Mesothelial cell of epicardium (in vitro differentiated cells): ENCODE measurements at regions not wholly inside any gene's neighbourhood (a gene's known extent, or its start where the extent isn't known, plus 50 kb on each side); places are given as distances from the start of the nearest gene placed in this dataset.

Experiments
- DNase-seq, 2 experiments: peaks; one replicate each; pipeline ENCODE4 v3.0.0; 2021; ENCODE audit warnings: low spot score in 2 of 2; ENCODE audit not compliant: unreplicated experiment in 2 of 2
- H3K27ac Mint-ChIP-seq: 2 replicates; pipeline ENCODE4 v1.8.0; 2021; ENCODE audit warnings: mixed read lengths
- H3K27me3 Mint-ChIP-seq: 2 replicates; pipeline ENCODE4 v1.8.0; 2021; ENCODE audit warnings: low read depth, mixed read lengths
- H3K36me3 Mint-ChIP-seq: 2 replicates; pipeline ENCODE4 v1.8.0; 2021; ENCODE audit warnings: mixed read lengths
- H3K4me1 Mint-ChIP-seq: 2 replicates; pipeline ENCODE4 v1.8.0; 2021; ENCODE audit warnings: mixed read lengths
- H3K4me3 Mint-ChIP-seq: 2 replicates; pipeline ENCODE4 v1.8.0; 2021; ENCODE audit warnings: mild to moderate bottlenecking, moderate library complexity, mixed read lengths
- H3K9me3 Mint-ChIP-seq: 2 replicates; pipeline ENCODE4 v1.8.0; 2021; ENCODE audit warnings: mixed read lengths
- TF ChIP-seq, protein P1 (sequence below): fragments of 200-600 bp; sonication (generic); IDR thresholded peaks from one replicate; pipeline ENCODE4 v1.5.0; 2021; ENCODE audit warnings: antibody characterized with exemption; ENCODE audit not compliant: unreplicated experiment

DNA sequence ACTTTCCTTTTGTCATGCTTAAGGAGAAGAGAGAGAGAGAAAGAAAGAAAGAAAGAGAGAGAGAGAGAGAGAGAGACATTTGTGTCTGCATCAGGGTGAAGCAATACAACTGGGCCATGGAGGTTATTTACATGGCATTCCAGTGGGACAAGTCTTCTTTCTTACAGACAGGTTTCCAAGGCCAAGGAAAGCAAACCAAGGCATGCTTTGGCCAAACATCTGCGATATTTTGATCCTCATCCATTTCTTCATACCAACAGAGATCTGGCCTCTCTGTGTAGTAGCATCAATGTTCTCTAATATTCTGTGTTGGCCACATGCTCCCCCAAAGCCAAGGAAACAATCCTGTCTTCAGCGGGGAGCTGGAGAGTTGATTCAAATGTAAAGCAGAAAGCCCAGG lies 292.1 kb downstream of the SETD4 start:
- no peak for DNase-seq
- Mint-ChIP-seq H3K4me3 (no peak overlapping the region), H3K9me3 (peaks cover 9% of the 10 kb centered on the region), H3K27ac (no peak overlapping the region), H3K27me3 (peaks cover 11% of the 10 kb centered on the region), H3K4me1 (no peaks in the 10 kb centered on the region), H3K36me3 (no peaks in the 10 kb centered on the region)
- TF ChIP-seq, protein P1, sequence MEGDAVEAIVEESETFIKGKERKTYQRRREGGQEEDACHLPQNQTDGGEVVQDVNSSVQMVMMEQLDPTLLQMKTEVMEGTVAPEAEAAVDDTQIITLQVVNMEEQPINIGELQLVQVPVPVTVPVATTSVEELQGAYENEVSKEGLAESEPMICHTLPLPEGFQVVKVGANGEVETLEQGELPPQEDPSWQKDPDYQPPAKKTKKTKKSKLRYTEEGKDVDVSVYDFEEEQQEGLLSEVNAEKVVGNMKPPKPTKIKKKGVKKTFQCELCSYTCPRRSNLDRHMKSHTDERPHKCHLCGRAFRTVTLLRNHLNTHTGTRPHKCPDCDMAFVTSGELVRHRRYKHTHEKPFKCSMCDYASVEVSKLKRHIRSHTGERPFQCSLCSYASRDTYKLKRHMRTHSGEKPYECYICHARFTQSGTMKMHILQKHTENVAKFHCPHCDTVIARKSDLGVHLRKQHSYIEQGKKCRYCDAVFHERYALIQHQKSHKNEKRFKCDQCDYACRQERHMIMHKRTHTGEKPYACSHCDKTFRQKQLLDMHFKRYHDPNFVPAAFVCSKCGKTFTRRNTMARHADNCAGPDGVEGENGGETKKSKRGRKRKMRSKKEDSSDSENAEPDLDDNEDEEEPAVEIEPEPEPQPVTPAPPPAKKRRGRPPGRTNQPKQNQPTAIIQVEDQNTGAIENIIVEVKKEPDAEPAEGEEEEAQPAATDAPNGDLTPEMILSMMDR = no peak

- H3K27me3 Mint-ChIP-seq = peaks cover 13% of the 10 kb centered on the region
- TF ChIP-seq, protein P1 = no peak
- DNase-seq = no peak
- peaks cover 14% of the 10 kb centered on the region for H3K9me3 Mint-ChIP-seq
- H3K4me3 Mint-ChIP-seq = no peak overlapping the region
- no peaks in the 10 kb centered on the region for H3K36me3 Mint-ChIP-seq
- H3K4me1 Mint-ChIP-seq = peaks cover 2% of the 10 kb centered on the region
- H3K27ac Mint-ChIP-seq = no peak overlapping the region
Measured at GRCh38 chr21:35764586-35764985, 295.7 kb downstream of the SETD4 start.

DNA sequence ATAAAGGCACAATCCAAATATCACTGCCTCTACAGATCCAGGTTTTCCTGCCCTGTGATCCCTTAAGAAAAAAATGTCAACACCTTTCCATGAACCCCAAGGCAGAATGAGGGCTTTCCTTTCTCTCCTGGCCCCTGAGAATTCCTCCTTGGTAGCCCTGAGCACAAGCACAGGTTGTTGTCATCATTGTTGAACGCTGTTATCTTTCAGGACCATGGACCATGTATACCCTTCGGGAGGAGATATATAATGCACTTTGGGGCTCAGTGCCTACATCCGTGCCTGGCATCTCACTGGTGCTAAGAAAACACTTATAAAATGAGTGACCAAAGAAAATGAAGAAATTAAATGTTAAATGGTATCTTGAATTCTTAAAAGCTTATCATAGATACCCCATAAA lies 296.2 kb downstream of the SETD4 start:
- H3K27me3 Mint-ChIP-seq = peaks cover 13% of the 10 kb centered on the region
- H3K9me3 Mint-ChIP-seq = peaks cover 19% of the 10 kb centered on the region
- no peak overlapping the region for H3K4me3 Mint-ChIP-seq
- TF ChIP-seq, protein P1 = no peak
- no peak overlapping the region for H3K27ac Mint-ChIP-seq
- no peak for DNase-seq
- no peaks in the 10 kb centered on the region for H3K36me3 Mint-ChIP-seq
- peaks cover 2% of the 10 kb centered on the region for H3K4me1 Mint-ChIP-seq

DNA sequence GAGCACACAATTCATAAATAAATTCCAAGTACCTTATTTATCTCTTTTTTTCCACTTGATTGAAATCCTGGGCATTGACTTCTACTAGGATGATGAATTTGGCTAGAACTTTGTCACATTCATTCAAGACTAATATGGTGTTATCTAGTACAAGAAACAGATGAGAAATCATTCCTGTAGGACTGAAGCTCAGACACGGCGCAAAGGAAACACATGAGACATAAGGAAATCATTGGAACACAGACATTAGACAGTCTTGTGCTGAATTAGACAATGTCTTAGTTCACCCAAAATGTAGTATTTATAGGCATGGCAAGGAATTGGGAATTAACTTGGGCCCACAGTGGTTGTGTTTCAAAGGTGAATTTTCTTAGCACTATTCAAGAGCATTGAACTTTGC lies 305.7 kb downstream of the SETD4 start:
- TF ChIP-seq, protein P1 = no peak
- DNase-seq = no peak
- Mint-ChIP-seq H3K27me3 (peaks cover 69% of the 10 kb centered on the region), H3K27ac (no peak overlapping the region), H3K4me3 (no peak overlapping the region), H3K4me1 (no peaks in the 10 kb centered on the region), H3K9me3 (peaks cover 16% of the 10 kb centered on the region), H3K36me3 (no peaks in the 10 kb centered on the region)

DNA sequence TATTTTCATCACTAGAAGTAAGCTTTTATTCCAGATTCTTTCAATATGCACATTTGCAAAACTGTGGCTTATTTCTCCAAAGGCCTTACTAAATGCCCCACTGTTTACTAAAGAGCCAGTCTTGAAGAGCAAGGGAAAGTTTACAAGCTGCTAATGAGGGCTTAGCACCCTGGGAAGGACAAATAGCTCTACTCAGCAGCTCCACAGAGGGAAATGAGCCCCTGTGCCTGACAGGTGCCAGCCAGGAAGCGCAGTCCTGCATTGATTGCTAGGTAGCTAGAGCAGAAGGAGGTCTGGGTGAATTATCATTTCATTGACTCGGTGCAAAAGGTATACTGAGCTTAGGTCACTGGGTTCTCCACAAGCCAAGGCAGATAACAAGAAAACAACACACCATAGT lies 307.0 kb downstream of the SETD4 start:
- no peak overlapping the region for H3K27ac Mint-ChIP-seq

More for the DNA sequence above, 307.0 kb downstream of the SETD4 start:
- DNase-seq = no peak
- Mint-ChIP-seq H3K4me3 (no peak overlapping the region), H3K4me1 (no peaks in the 10 kb centered on the region), H3K27me3 (peaks cover 67% of the 10 kb centered on the region), H3K36me3 (no peaks in the 10 kb centered on the region), H3K9me3 (peaks cover 10% of the 10 kb centered on the region)
- TF ChIP-seq, protein P1 = no peak
